ENCODE measurements at regions not wholly inside any gene's neighbourhood (a gene's known extent, or its start where the extent isn't known, plus 50 kb on each side); places are given as distances from the start of the nearest gene placed in this dataset.

- Histone ChIP-seq H3K9me3 (no peaks in the 10 kb centered on the region), H3K36me3 (ENCODE audit: insufficient read depth in 1 of 2, low read depth in 1 of 2) (no peaks in the 10 kb centered on the region), H3K4me1 (no peaks in the 10 kb centered on the region), H3K27ac (no peak overlapping the region), H3K27me3 (ENCODE audit: insufficient read depth in 3 of 3, low read length in 2 of 3) (no peaks in the 10 kb centered on the region), H3K4me3 (no peak overlapping the region)
- no peak for TF ChIP-seq CTCF (IDR thresholded peaks at IDR 0.05)
- intact Hi-C loops (cut with DNase I) = no loop called here
- DNase-seq (no peak), ATAC-seq (no peak)
- WGBS, 3 donors = 11 to 38% (median 36%) methylated on average over 2 of the region's 2 CpGs
These were observed 433.9 kb upstream of the CPEB2 start for GRCh38 chr4:14568351-14568750.

DNA sequence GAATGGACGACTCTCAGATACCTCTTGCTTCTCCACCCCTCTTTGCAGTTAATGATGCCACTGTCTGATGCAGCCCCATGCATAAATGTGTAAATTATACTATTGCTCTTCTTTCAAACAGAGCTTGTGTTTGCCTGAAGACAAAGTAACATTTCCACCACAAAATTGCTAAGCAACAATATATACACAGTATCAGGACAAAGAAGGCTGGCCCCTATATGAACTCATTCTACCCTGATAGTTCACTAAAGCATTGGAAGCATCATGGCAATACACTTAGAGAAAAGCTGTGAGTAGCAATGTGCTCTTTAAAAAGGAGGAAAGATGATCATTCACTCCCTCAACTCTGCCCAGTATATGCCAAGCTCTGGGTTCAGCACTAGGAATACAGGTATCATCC, 427.0 kb upstream of the CPEB2 start:
- Histone ChIP-seq H3K4me1 (no peaks in the 10 kb centered on the region), H3K27ac (no peak overlapping the region), H3K4me3 (no peak overlapping the region), H3K36me3 (ENCODE audit: insufficient read depth in 1 of 2, low read depth in 1 of 2) (no peaks in the 10 kb centered on the region), H3K9me3 (no peaks in the 10 kb centered on the region), H3K27me3 (ENCODE audit: insufficient read depth in 3 of 3, low read length in 2 of 3) (no peaks in the 10 kb centered on the region)
- WGBS, 3 donors = 62 to 71% (median 71%) methylated on average over 1 of the region's 1 CpG
- no peak for DNase-seq
- TF ChIP-seq CTCF (IDR thresholded peaks at IDR 0.05) = no peak
- ATAC-seq = no peak
- intact Hi-C loops (cut with DNase I) = no loop called here

DNA sequence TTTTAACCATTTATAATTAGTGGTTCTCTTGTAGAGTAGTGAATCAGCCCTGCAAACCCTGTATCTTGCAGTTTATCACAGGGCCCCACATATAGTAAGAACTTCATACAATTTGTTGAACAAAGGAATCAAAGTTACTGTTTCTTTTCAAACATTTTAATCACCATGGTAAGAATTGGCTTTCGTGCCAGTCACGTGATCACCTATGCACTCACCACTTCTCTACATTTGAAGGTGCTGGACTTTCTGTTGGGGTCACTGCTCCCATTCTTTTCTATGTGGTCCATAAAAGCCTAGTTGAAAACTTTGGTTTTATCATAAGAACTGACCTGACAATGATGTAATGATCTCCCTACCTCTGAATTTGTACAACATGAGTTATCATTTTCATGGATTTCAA, 426.4 kb upstream of the CPEB2 start:
- H3K36me3 ChIP-seq (ENCODE audit: insufficient read depth in 1 of 2, low read depth in 1 of 2) = no peaks in the 10 kb centered on the region
- H3K27me3 ChIP-seq (ENCODE audit: insufficient read depth in 3 of 3, low read length in 2 of 3) = no peaks in the 10 kb centered on the region
- no peak overlapping the region for H3K4me3 ChIP-seq
- H3K27ac ChIP-seq = no peak overlapping the region
- no peaks in the 10 kb centered on the region for H3K9me3 ChIP-seq
- intact Hi-C loops (cut with DNase I) = no loop called here
- DNase-seq (no peak), ATAC-seq (no peak)
- 66 to 95% (median 87%) methylated on average over 2 of the region's 2 CpGs for WGBS, 3 donors
- no peak for TF ChIP-seq CTCF (IDR thresholded peaks at IDR 0.05)
- no peaks in the 10 kb centered on the region for H3K4me1 ChIP-seq

DNA sequence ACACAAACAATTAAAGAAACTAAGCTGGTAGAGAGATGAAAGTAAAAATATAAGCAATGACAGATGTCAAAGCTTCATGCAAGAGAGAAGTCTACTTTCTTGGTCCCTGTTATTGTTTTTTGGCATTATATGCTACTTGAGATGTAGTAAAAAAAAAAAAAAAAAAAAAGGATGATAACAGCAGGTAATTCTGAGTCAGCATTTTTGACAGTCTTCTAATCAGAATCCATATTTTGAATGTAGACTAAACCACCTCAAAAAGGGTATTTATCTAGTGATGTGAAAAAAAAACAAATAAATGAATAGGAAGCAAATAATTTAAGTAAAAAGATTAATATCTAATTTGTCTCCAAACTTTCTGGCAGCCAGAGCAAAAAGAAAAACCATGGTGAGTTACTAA, 422.2 kb upstream of the CPEB2 start:
- H3K9me3 ChIP-seq = no peaks in the 10 kb centered on the region
- DNase-seq (no peak), ATAC-seq (no peak)
- no peak overlapping the region for H3K27ac ChIP-seq
- no peaks in the 10 kb centered on the region for H3K4me1 ChIP-seq
- no peak for TF ChIP-seq CTCF (IDR thresholded peaks at IDR 0.05)
- no peaks in the 10 kb centered on the region for H3K27me3 ChIP-seq (ENCODE audit: insufficient read depth in 3 of 3, low read length in 2 of 3)
- intact Hi-C loops (cut with DNase I) = no loop called here
- no peak overlapping the region for H3K4me3 ChIP-seq
- no peaks in the 10 kb centered on the region for H3K36me3 ChIP-seq (ENCODE audit: insufficient read depth in 1 of 2, low read depth in 1 of 2)

GRCh38 chr4:14581741-14582140, 420.5 kb upstream of the CPEB2 start:
- Histone ChIP-seq H3K27ac (no peak overlapping the region), H3K27me3 (ENCODE audit: insufficient read depth in 3 of 3, low read length in 2 of 3) (no peaks in the 10 kb centered on the region), H3K4me3 (no peak overlapping the region), H3K4me1 (no peaks in the 10 kb centered on the region), H3K9me3 (no peaks in the 10 kb centered on the region), H3K36me3 (ENCODE audit: insufficient read depth in 1 of 2, low read depth in 1 of 2) (no peaks in the 10 kb centered on the region)
- intact Hi-C loops (cut with DNase I) = no loop called here
- DNase-seq (no peak), ATAC-seq (no peak)
- WGBS, 3 donors = 2 to 9% (median 3%) methylated on average over 3 of the region's 3 CpGs
- no peak for TF ChIP-seq CTCF (IDR thresholded peaks at IDR 0.05)
